ENCODE measurements at regions not wholly inside any gene's neighbourhood (a gene's known extent, or its start where the extent isn't known, plus 50 kb on each side); places are given as distances from the start of the nearest gene placed in this dataset.
"Not testable (repeated sequence)": the region's sequence is repeated elsewhere in the genome, so short reads cannot be mapped to it uniquely, and the experiment has no call there.

- H3K27ac Mint-ChIP-seq: no peak overlapping the region
Measured at GRCh38 chr2:154978244-154978643, 279.7 kb downstream of the KCNJ3 start.

DNA sequence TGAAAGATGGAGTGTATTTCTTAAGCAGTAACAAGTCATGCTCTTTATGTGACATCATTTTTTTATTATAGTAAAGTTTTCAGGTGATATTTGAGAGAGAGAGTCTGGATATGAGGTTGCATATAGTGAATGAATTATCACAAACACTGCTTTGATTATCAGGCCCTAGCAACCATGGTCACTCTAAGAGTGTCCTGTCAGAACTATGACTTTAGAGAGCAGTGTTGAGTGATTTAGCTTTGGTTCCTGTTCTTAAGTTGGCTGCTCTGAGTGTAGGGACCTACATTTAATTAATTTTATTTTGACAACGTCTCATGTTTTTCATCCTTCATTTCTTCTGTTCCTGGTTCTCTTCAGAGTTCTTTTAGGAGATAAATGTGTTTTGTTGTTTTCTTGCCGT is 275.5 kb downstream of the KCNJ3 start:
- H3K9me3 Mint-ChIP-seq: peaks cover 4% of the 10 kb centered on the region
- no peak overlapping the region for H3K27ac Mint-ChIP-seq
- no peaks in the 10 kb centered on the region for H3K27me3 Mint-ChIP-seq (ENCODE audit: low read depth)
- H3K36me3 Mint-ChIP-seq (ENCODE audit: low read depth): no peaks in the 10 kb centered on the region
- no peak overlapping the region for H3K4me3 Mint-ChIP-seq
- no peaks in the 10 kb centered on the region for H3K4me1 Mint-ChIP-seq (ENCODE audit: low read depth)

More at GRCh38 chr2:154978244-154978643, 279.7 kb downstream of the KCNJ3 start:
- Mint-ChIP-seq H3K36me3 (ENCODE audit: low read depth) (no peaks in the 10 kb centered on the region), H3K4me1 (ENCODE audit: low read depth) (no peaks in the 10 kb centered on the region), H3K9me3 (peaks cover 4% of the 10 kb centered on the region), H3K4me3 (no peak overlapping the region), H3K27me3 (ENCODE audit: low read depth) (no peaks in the 10 kb centered on the region)

- Mint-ChIP-seq H3K27ac (no peak overlapping the region), H3K9me3 (peaks cover 2% of the 10 kb centered on the region), H3K27me3 (ENCODE audit: low read depth) (no peaks in the 10 kb centered on the region), H3K36me3 (ENCODE audit: low read depth) (no peaks in the 10 kb centered on the region), H3K4me3 (no peak overlapping the region), H3K4me1 (ENCODE audit: low read depth) (no peaks in the 10 kb centered on the region)
Measured at GRCh38 chr2:154963511-154963910, 265.0 kb downstream of the KCNJ3 start.

- no peaks in the 10 kb centered on the region for H3K4me1 Mint-ChIP-seq (ENCODE audit: low read depth)
- H3K36me3 Mint-ChIP-seq (ENCODE audit: low read depth): no peaks in the 10 kb centered on the region
- H3K9me3 Mint-ChIP-seq: peaks cover 4% of the 10 kb centered on the region
- no peaks in the 10 kb centered on the region for H3K27me3 Mint-ChIP-seq (ENCODE audit: low read depth)
- no peak overlapping the region for H3K27ac Mint-ChIP-seq
- H3K4me3 Mint-ChIP-seq: no peak overlapping the region
Measured at GRCh38 chr2:154961676-154962075, 263.2 kb downstream of the KCNJ3 start.

- Mint-ChIP-seq H3K27me3 (ENCODE audit: low read depth) (no peaks in the 10 kb centered on the region), H3K9me3 (peaks cover 4% of the 10 kb centered on the region), H3K4me3 (no peak overlapping the region), H3K4me1 (ENCODE audit: low read depth) (no peaks in the 10 kb centered on the region), H3K27ac (no peak overlapping the region), H3K36me3 (ENCODE audit: low read depth) (no peaks in the 10 kb centered on the region)
Measured at GRCh38 chr2:154960802-154961583, 262.5 kb downstream of the KCNJ3 start.

DNA sequence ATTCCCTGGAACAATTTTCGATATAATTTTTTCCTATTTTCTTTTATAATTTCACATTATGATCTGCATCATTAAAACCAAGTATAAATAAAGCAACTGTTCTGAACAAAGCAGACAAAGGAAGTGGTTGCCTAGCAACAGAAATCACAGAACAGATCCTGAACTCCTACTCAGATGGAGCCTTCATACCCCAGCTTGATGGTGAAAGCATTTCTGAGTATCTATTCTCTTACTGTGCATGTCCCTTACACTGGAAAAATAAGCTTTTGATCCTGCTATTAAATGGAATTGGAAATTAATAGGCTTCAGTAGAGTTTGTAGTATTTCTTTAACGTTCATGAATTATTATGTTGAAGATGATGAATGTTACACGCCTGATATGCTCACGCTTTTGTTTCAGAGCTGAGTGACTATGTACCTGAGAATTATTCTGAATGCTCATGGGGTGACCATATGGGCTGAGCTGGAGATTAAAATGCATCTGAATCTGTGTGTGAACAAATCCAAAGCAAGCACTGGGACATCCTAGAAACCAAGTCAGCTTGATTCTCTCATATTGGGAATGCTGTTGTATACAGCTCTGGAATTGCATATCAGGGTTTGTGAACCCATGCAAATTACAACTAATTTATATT is 254.0 kb downstream of the KCNJ3 start:
- no peaks in the 10 kb centered on the region for H3K4me1 Mint-ChIP-seq (ENCODE audit: low read depth)
- H3K9me3 Mint-ChIP-seq: no peaks in the 10 kb centered on the region
- no peaks in the 10 kb centered on the region for H3K36me3 Mint-ChIP-seq (ENCODE audit: low read depth)
- H3K4me3 Mint-ChIP-seq: no peak overlapping the region
- H3K27me3 Mint-ChIP-seq (ENCODE audit: low read depth): no peaks in the 10 kb centered on the region
- H3K27ac Mint-ChIP-seq: no peak overlapping the region

DNA sequence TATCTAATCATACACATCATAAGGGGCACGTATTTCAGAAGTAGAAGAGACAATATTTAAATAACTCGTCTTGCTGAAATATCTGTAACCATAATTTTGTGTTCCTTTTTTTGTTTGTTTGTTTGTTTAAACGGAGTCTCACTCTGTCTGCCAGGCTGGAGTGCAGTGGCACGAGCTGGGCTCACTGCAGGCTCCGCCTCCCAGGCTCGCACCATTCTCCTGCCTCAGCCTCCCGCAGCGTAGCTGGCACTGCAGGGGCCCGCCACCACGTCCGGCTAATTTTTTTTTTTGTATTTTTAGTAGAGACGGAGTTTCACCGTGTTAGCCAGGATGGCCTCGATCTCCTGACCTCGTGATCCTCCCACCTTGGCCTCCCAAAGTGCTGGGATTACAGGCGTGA is 248.9 kb downstream of the KCNJ3 start:
- H3K4me3 Mint-ChIP-seq; H3K27me3 Mint-ChIP-seq (ENCODE audit: low read depth); H3K4me1 Mint-ChIP-seq (ENCODE audit: low read depth); H3K9me3 Mint-ChIP-seq; H3K27ac Mint-ChIP-seq; H3K36me3 Mint-ChIP-seq (ENCODE audit: low read depth): not testable (repeated sequence)

DNA sequence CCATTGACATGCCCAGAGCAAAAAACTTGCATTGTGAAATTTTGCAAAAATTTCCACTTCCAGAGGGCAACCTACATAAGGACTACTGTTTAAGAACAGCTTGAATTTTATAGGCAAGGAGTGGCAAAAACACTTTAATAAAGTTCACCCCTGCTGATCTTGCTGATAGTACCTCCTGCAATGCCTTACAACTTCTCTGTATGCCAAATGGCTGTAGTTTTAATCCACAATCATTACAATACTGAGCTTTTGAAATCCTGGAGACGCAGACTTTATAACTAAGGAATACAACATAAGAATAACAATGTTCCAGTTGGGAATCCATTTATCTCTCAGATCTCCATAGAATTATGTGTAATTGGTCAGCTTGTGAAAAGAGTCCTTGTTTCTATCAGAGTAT is 247.5 kb downstream of the KCNJ3 start:
- Mint-ChIP-seq H3K4me3 (no peak overlapping the region), H3K27me3 (ENCODE audit: low read depth) (no peaks in the 10 kb centered on the region), H3K9me3 (no peaks in the 10 kb centered on the region), H3K27ac (no peak overlapping the region), H3K36me3 (ENCODE audit: low read depth) (no peaks in the 10 kb centered on the region), H3K4me1 (ENCODE audit: low read depth) (no peaks in the 10 kb centered on the region)

DNA sequence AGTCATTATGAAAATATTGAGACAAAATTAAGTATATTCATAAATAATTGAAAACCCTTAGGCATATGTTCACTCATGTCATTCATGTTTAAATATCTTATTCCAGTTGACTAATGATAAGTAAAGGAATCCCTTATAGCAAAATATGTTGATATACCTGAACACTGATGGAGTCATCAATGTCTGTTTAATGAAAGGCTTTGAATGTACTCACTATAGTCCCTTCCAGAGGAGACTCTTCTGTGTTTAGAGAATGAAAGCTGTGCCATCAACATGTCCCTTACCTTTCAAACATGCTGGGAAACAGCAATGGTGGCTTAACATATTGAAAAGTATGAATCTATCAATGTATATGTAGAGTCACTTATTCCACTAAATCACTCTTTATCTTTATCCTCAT is 242.9 kb downstream of the KCNJ3 start:
- H3K9me3 Mint-ChIP-seq: no peaks in the 10 kb centered on the region
- H3K4me1 Mint-ChIP-seq (ENCODE audit: low read depth): no peaks in the 10 kb centered on the region
- no peak overlapping the region for H3K4me3 Mint-ChIP-seq
- no peaks in the 10 kb centered on the region for H3K36me3 Mint-ChIP-seq (ENCODE audit: low read depth)
- no peaks in the 10 kb centered on the region for H3K27me3 Mint-ChIP-seq (ENCODE audit: low read depth)
- H3K27ac Mint-ChIP-seq: no peak overlapping the region

- Mint-ChIP-seq H3K36me3 (ENCODE audit: low read depth) (no peaks in the 10 kb centered on the region), H3K27ac (no peak overlapping the region), H3K9me3 (no peaks in the 10 kb centered on the region), H3K27me3 (ENCODE audit: low read depth) (no peaks in the 10 kb centered on the region), H3K4me1 (ENCODE audit: low read depth) (no peaks in the 10 kb centered on the region), H3K4me3 (no peak overlapping the region)
Measured at GRCh38 chr2:154934213-154934612, 235.7 kb downstream of the KCNJ3 start.

DNA sequence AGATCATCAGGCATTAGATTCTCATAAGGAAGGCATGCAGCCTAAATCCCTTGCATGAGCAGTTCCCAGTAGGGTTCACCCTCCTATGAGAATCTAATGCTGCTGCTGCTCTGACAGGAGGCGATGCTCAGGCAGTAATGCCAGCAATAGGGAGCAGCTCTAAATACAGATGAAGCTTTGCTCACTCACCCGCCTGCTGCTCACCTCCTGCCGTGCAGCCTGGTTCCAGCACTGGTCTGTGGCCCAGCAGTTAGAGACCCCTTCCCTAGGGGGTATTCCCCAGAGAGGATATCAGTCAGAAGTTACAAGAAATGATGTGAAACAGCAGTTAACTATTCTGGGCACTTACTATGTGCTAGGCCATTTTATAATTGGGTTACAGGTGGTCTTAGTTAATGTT is 226.0 kb downstream of the KCNJ3 start:
- Mint-ChIP-seq H3K36me3 (ENCODE audit: low read depth) (no peaks in the 10 kb centered on the region), H3K27me3 (ENCODE audit: low read depth) (no peaks in the 10 kb centered on the region), H3K9me3 (no peaks in the 10 kb centered on the region), H3K27ac (no peak overlapping the region), H3K4me1 (ENCODE audit: low read depth) (no peaks in the 10 kb centered on the region), H3K4me3 (no peak overlapping the region)

DNA sequence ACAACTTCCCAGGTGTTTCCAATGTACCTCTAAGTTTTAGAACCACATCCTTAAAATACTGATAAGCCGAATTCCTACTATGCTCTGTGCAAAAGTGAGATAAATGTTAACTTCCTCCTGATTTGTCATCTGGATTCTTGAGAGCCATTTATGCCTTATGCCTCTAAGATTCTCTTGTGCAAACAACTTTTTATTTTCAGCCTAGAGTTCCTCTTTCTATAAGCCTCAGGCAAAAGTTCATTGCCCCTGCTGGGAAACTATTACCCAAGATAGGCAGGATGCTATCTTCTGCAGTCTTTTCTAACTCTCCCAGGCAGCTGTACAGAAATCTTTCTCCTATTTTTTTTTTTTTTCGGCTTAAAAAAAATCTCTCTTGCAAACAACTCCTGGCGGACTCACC is 216.1 kb downstream of the KCNJ3 start:
- Mint-ChIP-seq H3K9me3 (no peaks in the 10 kb centered on the region), H3K27me3 (ENCODE audit: low read depth) (no peaks in the 10 kb centered on the region), H3K4me3 (no peak overlapping the region), H3K36me3 (ENCODE audit: low read depth) (no peaks in the 10 kb centered on the region), H3K4me1 (ENCODE audit: low read depth) (no peaks in the 10 kb centered on the region), H3K27ac (no peak overlapping the region)

DNA sequence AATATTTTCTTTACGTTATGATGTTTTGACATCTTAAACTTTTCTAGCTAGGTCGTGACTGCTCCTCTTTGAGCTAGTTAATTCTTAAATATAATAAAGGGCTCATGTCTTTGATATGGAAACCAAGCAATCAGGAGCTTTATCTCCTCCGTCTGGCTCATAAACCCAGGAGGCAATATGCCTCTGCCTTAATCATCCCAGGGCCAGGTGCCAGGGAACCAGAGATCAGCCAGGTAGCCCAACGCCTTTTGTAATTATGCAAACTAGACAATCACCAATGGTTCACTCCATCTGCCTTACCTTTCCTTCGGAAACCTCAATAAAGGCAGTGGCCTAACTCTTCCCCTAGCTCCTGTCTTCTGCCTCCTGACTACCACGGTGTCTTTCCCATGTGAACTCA is 213.7 kb downstream of the KCNJ3 start:
- H3K4me3 Mint-ChIP-seq: no peak overlapping the region
- no peaks in the 10 kb centered on the region for H3K27me3 Mint-ChIP-seq (ENCODE audit: low read depth)
- no peaks in the 10 kb centered on the region for H3K9me3 Mint-ChIP-seq
- H3K36me3 Mint-ChIP-seq (ENCODE audit: low read depth): no peaks in the 10 kb centered on the region
- no peaks in the 10 kb centered on the region for H3K4me1 Mint-ChIP-seq (ENCODE audit: low read depth)
- H3K27ac Mint-ChIP-seq: no peak overlapping the region

DNA sequence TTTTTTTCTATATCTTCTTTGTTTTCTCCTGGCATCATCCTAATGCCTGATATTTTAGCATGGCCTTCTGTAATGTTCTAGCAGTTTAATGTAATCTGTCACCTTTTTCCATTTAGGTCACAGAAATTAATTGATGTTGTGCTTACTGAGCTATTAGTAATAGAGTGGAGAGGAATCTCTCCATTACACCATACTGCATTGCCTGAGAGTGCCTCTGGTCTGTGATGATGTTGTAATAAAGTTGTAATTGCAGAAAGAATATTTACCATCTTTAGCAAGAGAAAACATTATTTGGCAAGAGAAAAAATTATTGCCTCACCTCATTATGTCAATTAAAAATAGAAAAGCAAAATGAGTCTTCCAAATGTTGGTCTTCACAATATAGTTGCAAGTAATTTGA is 213.2 kb downstream of the KCNJ3 start:
- H3K4me1 Mint-ChIP-seq (ENCODE audit: low read depth): no peaks in the 10 kb centered on the region
- no peaks in the 10 kb centered on the region for H3K27me3 Mint-ChIP-seq (ENCODE audit: low read depth)
- no peaks in the 10 kb centered on the region for H3K36me3 Mint-ChIP-seq (ENCODE audit: low read depth)
- no peaks in the 10 kb centered on the region for H3K9me3 Mint-ChIP-seq
- H3K27ac Mint-ChIP-seq: no peak overlapping the region
- H3K4me3 Mint-ChIP-seq: no peak overlapping the region

DNA sequence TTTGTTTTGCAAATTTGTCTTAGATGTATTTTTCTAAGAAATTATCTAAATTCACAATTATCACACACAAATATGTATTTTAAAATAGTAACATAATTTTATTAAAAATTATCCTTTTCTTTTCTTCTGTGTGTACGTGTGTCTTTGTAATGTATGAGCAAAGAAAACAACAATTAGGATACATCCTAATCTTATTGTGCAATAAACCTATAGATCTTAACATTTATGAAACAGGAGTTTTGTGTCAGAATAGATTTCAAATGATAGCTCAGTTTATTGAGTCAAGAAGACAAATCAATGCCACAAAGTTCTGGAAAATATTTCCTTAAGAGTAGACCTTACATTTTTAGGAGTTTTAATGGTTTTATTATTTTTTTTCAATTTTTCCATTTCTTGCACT is 212.2 kb downstream of the KCNJ3 start:
- H3K9me3 Mint-ChIP-seq: no peaks in the 10 kb centered on the region
- no peaks in the 10 kb centered on the region for H3K36me3 Mint-ChIP-seq (ENCODE audit: low read depth)
- no peaks in the 10 kb centered on the region for H3K27me3 Mint-ChIP-seq (ENCODE audit: low read depth)
- H3K27ac Mint-ChIP-seq: no peak overlapping the region
- H3K4me3 Mint-ChIP-seq: no peak overlapping the region
- H3K4me1 Mint-ChIP-seq (ENCODE audit: low read depth): no peaks in the 10 kb centered on the region

Data from T-helper 1 cell treated with Interleukin-12 subunit alpha and Interleukin-12 subunit beta and Interleukin-4 antibody, amounts not matched to agents 30 μg/mL and 1 μg/mL, for 36 hours (primary cell).